OCI-LY1 (cell line): ENCODE measurements at regions not wholly inside any gene's neighbourhood (a gene's known extent, or its start where the extent isn't known, plus 50 kb on each side); places are given as distances from the start of the nearest gene placed in this dataset.

ENCODE experiments used
- H2AFZ ChIP-seq: fragments of 200-600 bp; sonication (generic), shearing (Covaris generic); 2 replicates; pipeline ENCODE4 v1.6.0; 2014; ENCODE audit warnings: antibody characterized with exemption, mild to moderate bottlenecking, low read length
- H3F3A ChIP-seq: fragments of 200-600 bp; sonication (generic), shearing (Covaris generic); 2 replicates; pipeline ENCODE4 v1.6.0; 2014; ENCODE audit warnings: mild to moderate bottlenecking, antibody characterized with exemption, low read length, moderate library complexity; ENCODE audit not compliant: insufficient read depth
- H3K27ac ChIP-seq: fragments of 200-600 bp; sonication (generic); 2 replicates; pipeline ENCODE4 v1.5.1; 2014; ENCODE audit warnings: low read length, mixed run types, mild to moderate bottlenecking, low read depth; ENCODE audit not compliant: poor library complexity, severe bottlenecking
- H3K27me3 ChIP-seq: fragments of 200-600 bp; sonication (generic); 2 replicates; pipeline ENCODE4 v1.6.0; 2014; ENCODE audit warnings: antibody characterized with exemption, mild to moderate bottlenecking, low read length, moderate library complexity; ENCODE audit not compliant: insufficient read depth
- H3K36me3 ChIP-seq: fragments of 200-600 bp; sonication (generic); 2 replicates; pipeline ENCODE4 v1.6.1; 2014; ENCODE audit warnings: mild to moderate bottlenecking, antibody characterized with exemption, low read length, moderate library complexity, mixed read lengths; ENCODE audit not compliant: insufficient read depth
- H3K4me1 ChIP-seq: fragments of 200-600 bp; sonication (generic); 2 replicates; pipeline ENCODE4 v1.5.1; 2014; ENCODE audit warnings: mild to moderate bottlenecking, low read length, moderate library complexity; ENCODE audit not compliant: insufficient read depth, severe bottlenecking
- H3K4me2 ChIP-seq: fragments of 200-600 bp; sonication (generic), shearing (Covaris generic); 2 replicates; pipeline ENCODE4 v1.6.1; 2014; ENCODE audit warnings: low read length
- H3K4me3 ChIP-seq: fragments of 200-600 bp; sonication (generic); 2 replicates; pipeline ENCODE4 v1.5.1; 2014; ENCODE audit warnings: low read length, low read depth, mild to moderate bottlenecking, mixed read lengths; ENCODE audit not compliant: poor library complexity, severe bottlenecking
- H3K79me2 ChIP-seq: fragments of 200-600 bp; shearing (Covaris generic); 2 replicates; pipeline ENCODE4 v1.6.1; 2016; ENCODE audit warnings: mixed run types, low read length, mixed read lengths; ENCODE audit not compliant: insufficient read depth
- H3K9ac ChIP-seq: fragments of 200-600 bp; sonication (generic), shearing (Covaris generic); 2 replicates; pipeline ENCODE4 v1.6.1; 2014; ENCODE audit warnings: mild to moderate bottlenecking, low read length, mixed read lengths
- H3K9me2 ChIP-seq: fragments of 200-600 bp; sonication (generic), shearing (Covaris generic); 2 replicates; pipeline ENCODE4 v1.6.1; 2014; ENCODE audit warnings: low read depth, mild to moderate bottlenecking, low read length, mixed read lengths
- H3K9me3 ChIP-seq: fragments of 200-600 bp; shearing (Covaris generic); 2 replicates; pipeline ENCODE4 v1.6.1; 2014; ENCODE audit warnings: low read length, mixed read lengths
- H4K20me1 ChIP-seq: fragments of 200-600 bp; sonication (generic), shearing (Covaris generic); 2 replicates; pipeline ENCODE4 v1.6.0; 2016; ENCODE audit warnings: mild to moderate bottlenecking, low read length; ENCODE audit not compliant: insufficient read depth
- EZH2 ChIP-seq: fragments of 200-600 bp; sonication (generic), shearing (Covaris generic); IDR thresholded peaks from 2 replicates; pipeline ENCODE4 v1.8.0; 2017; ENCODE audit warnings: borderline replicate concordance, mixed run types, mild to moderate bottlenecking, antibody characterized with exemption, low read length, moderate library complexity, mixed read lengths
- TF ChIP-seq, protein P1 (sequence below): fragments of 200-600 bp; sonication (generic), shearing (Covaris generic); IDR thresholded peaks from 2 replicates; pipeline ENCODE4 v1.5.1; 2017; ENCODE audit warnings: mild to moderate bottlenecking, antibody characterized with exemption, low read length, moderate library complexity, mixed read lengths

DNA sequence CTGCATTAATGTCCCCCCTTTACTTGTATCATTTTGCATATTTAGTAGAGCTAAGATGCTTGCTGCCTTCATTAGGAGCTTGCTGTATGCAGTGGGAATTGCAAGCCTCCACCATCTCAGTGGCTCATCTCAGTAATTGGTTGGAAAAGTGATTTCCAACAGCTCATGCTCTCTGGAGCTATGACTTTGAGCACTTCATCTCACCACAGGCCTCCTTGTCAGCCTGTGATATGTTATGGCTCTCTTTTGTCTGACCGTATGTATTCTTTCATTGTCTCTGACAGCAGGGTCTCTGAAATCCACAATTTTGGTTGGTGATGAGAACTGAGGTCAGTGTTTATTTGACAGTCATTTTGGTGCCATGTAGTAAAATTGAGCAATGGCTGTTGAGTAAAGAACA is 345.1 kb downstream of the FAT3 start:
- H3K4me3 ChIP-seq: no peak overlapping the region
- no peaks in the 10 kb centered on the region for H3K9me3 ChIP-seq
- no peak for TF ChIP-seq EZH2
- TF ChIP-seq, protein P1, sequence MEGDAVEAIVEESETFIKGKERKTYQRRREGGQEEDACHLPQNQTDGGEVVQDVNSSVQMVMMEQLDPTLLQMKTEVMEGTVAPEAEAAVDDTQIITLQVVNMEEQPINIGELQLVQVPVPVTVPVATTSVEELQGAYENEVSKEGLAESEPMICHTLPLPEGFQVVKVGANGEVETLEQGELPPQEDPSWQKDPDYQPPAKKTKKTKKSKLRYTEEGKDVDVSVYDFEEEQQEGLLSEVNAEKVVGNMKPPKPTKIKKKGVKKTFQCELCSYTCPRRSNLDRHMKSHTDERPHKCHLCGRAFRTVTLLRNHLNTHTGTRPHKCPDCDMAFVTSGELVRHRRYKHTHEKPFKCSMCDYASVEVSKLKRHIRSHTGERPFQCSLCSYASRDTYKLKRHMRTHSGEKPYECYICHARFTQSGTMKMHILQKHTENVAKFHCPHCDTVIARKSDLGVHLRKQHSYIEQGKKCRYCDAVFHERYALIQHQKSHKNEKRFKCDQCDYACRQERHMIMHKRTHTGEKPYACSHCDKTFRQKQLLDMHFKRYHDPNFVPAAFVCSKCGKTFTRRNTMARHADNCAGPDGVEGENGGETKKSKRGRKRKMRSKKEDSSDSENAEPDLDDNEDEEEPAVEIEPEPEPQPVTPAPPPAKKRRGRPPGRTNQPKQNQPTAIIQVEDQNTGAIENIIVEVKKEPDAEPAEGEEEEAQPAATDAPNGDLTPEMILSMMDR: no peak
- no peaks in the 10 kb centered on the region for H3K36me3 ChIP-seq
- H3F3A ChIP-seq: no peaks in the 10 kb centered on the region
- H2AFZ ChIP-seq: no peak overlapping the region
- no peak overlapping the region for H3K27ac ChIP-seq
- H3K4me1 ChIP-seq: no peaks in the 10 kb centered on the region
- H4K20me1 ChIP-seq: no peaks in the 10 kb centered on the region
- no peaks in the 10 kb centered on the region for H3K9me2 ChIP-seq
- H3K4me2 ChIP-seq: no peak overlapping the region
- H3K27me3 ChIP-seq: no peaks in the 10 kb centered on the region
- H3K9ac ChIP-seq: no peak overlapping the region
- H3K79me2 ChIP-seq: no peaks in the 10 kb centered on the region

DNA sequence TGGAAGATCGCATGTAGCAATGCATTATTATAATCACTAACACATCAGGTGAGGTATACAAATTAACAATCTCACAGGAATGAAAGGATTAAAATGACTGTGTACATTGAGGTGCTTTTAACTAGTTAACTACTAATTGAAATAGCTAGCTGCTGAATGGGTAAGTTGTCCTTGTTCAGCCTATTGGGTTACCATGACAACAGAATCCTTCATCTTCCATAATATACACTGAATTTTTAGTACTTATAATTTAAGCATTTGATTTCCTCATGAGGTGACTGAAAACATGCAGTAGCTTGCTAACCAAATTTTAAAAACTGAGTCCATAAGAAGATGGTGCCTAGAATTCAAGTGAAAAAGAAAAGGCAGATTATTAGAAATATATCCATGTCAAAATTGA is 347.9 kb downstream of the FAT3 start:
- Histone ChIP-seq H3K79me2 (no peaks in the 10 kb centered on the region), H3K9me3 (no peaks in the 10 kb centered on the region), H3F3A (no peaks in the 10 kb centered on the region), H4K20me1 (no peaks in the 10 kb centered on the region), H3K4me1 (no peaks in the 10 kb centered on the region), H3K4me3 (no peak overlapping the region), H3K27ac (no peak overlapping the region), H3K9me2 (no peaks in the 10 kb centered on the region), H3K9ac (no peak overlapping the region), H3K36me3 (no peaks in the 10 kb centered on the region), H3K4me2 (no peak overlapping the region), H2AFZ (no peak overlapping the region), H3K27me3 (no peaks in the 10 kb centered on the region)
- TF ChIP-seq, protein P1: no peak
- no peak for TF ChIP-seq EZH2

DNA sequence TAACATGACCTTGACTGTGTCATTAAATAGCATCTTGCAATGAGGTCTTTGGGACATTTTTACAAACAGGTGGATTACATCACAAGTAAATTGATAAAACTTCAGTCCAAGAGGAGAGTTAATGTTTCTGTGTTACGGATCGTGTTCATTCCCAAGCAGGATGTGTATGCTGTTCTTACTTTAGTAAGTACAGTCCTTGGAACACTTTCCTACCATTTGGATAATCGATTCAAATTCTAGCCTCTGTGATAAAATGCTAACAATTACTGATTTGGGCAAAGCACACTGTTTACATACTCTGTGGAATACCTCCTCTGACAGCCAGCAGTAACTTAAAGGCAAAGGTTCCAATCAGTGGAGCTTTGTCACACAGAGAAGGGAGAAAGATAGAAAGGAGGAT is 351.7 kb downstream of the FAT3 start:
- no peak overlapping the region for H3K9ac ChIP-seq
- H2AFZ ChIP-seq: no peak overlapping the region
- no peak overlapping the region for H3K4me2 ChIP-seq
- H3K27me3 ChIP-seq: no peaks in the 10 kb centered on the region
- no peaks in the 10 kb centered on the region for H3F3A ChIP-seq
- no peaks in the 10 kb centered on the region for H3K9me3 ChIP-seq
- no peaks in the 10 kb centered on the region for H3K36me3 ChIP-seq
- H3K4me1 ChIP-seq: no peaks in the 10 kb centered on the region
- no peaks in the 10 kb centered on the region for H4K20me1 ChIP-seq
- no peak overlapping the region for H3K4me3 ChIP-seq
- H3K9me2 ChIP-seq: no peaks in the 10 kb centered on the region
- H3K27ac ChIP-seq: no peak overlapping the region
- H3K79me2 ChIP-seq: no peaks in the 10 kb centered on the region
- TF ChIP-seq EZH2: no peak
- TF ChIP-seq, protein P1: no peak
